GM21515 (cell line): ENCODE measurements at regions not wholly inside any gene's neighbourhood (a gene's known extent, or its start where the extent isn't known, plus 50 kb on each side); places are given as distances from the start of the nearest gene placed in this dataset.
"Not testable (repeated sequence)": the region's sequence is repeated elsewhere in the genome, so short reads cannot be mapped to it uniquely, and the experiment has no call there.

ENCODE experiments used
- ATAC-seq: cut with Tn5 transposase; IDR thresholded peaks from one replicate; pipeline ENCODE4 v1.9.1; 2021; ENCODE audit not compliant: unreplicated experiment

DNA sequence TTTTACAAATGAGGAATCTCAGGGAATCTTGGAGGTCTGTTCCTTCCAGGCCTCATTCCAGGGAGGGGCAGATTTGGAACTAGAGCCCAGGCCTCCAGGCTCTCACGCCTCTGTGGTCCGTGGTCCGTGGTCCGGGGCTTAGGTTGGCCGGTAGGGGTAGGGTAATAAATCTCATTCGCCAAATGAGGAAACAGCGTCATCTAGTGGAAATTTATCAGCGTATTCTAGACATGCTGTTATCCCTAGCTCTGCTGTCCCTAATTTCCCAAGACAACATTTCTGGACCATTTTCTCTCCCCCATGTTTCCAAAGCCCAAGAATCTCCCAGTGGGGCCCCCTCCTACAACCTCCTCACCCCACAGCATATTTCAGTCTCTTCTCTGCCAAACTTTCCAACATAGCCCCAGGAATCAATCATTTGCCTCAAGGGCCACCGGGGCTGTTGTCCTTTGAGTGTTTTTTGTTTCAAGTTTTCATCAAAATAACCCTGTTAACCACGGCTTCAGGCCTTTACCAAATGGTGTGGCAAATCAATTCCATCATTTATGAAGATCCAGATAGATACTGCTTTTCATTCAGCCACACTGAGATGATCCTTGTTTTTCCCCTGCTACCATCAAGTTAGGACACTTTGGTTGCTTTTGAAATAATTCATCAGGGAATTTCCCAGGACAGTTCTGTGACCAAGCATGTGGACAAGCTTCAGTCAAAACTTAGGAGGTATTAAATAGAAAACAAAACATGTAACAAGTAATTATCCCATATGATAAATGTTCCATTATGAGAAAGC lies 126.8 kb downstream of the ALDH8A1 start:
- ATAC-seq: peak; percentile 78

GRCh38 chr6:134821928-134822864 lies 127.7 kb downstream of the ALDH8A1 start:
- ATAC-seq: no peak

- ATAC-seq: no peak
Observed at GRCh38 chr6:134821397-134821796, 128.5 kb downstream of the ALDH8A1 start.

DNA sequence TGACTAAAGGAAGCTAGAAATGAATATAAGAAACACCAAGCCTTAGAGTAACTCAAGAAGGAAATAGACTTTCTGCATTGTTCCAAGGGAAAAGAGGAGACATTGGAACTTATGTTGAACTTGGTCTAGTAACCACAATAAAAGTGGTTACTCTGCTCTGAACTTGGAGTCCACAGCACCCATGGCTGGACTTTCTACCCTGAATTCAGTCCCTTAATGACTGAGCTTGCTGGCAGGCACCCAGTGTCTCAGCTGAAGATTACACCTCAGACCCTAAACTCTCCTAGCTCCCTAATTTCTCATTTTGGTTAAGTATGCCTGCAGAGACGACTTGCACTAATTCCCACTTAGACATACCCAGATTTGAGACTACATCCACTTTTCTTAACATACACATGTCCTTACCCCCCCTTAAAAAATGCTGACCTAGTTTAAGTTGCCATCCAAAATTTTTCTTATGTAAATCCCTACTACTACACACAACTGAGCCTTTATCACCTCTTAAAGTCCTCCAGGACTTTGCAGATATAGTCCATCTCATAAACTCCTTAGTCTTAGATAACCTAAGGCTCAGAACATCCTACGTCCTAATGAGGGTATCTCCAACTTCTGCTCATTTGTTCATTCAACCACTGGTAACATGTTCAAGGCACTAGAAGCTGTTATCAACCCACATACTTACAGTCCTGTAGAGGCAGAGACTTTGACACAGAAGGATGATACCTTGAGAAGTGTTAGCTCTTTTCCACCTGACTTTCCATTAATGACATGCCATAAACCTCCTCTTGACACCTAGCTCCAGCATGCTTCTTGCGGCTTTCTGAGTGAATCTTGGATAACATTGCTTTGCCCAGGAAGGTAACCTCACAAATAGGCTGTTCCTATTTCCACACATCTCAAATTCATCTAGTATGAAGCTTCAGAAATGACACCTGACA lies 129.8 kb downstream of the ALDH8A1 start:
- ATAC-seq: no peak

- ATAC-seq: no peak
Observed at GRCh38 chr6:134819236-134819635, 130.7 kb downstream of the ALDH8A1 start.

DNA sequence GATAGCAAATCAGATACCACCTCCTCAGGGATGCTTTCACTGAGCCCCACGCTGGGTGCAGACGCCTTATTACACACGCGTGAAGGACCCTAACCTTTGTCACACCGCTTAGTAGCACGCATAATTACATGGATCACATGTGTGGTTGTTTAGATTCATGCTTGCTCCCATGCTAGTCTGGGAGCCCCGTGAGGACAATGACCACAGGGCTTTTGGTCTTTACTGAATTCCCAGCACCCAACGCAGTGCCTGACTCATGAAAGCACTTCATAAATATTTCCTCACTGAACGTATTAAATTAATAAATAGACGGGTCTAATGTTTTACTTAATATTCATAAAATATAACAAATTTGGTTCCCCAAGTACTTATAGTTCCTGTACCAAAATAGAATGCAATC lies 132.5 kb downstream of the ALDH8A1 start:
- ATAC-seq: no peak

GRCh38 chr6:134816780-134817179 lies 133.1 kb downstream of the ALDH8A1 start:
- ATAC-seq: no peak

- ATAC-seq: no peak
Observed at GRCh38 chr6:134816300-134816699, 133.6 kb downstream of the ALDH8A1 start.

GRCh38 chr6:134814076-134814695 lies 135.7 kb downstream of the ALDH8A1 start:
- no peak for ATAC-seq

GRCh38 chr6:134813146-134813545 lies 136.8 kb downstream of the ALDH8A1 start:
- no peak for ATAC-seq

DNA sequence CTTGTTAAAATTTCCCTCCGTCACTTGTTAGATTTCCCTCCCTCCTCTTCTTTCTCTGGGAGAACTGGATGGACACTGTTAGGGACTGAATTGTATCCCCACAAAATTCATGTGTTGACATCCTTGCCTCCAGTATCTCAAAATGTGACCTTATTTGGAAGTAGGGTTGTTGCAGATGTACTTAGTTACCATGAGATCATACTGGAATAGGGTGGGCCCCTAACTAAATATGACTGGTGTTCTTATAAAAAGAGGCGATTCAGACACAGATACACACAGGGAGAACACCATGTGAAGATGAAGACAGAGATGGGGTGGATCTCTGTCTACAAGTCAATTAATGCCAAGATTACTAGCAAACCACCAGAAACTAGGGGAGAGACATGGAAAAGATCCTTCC lies 139.5 kb downstream of the ALDH8A1 start:
- ATAC-seq: no peak

- no peak for ATAC-seq
Observed at GRCh38 chr6:134809130-134809529, 140.8 kb downstream of the ALDH8A1 start.

- ATAC-seq: no peak
Observed at GRCh38 chr6:134806180-134806798, 143.6 kb downstream of the ALDH8A1 start.

DNA sequence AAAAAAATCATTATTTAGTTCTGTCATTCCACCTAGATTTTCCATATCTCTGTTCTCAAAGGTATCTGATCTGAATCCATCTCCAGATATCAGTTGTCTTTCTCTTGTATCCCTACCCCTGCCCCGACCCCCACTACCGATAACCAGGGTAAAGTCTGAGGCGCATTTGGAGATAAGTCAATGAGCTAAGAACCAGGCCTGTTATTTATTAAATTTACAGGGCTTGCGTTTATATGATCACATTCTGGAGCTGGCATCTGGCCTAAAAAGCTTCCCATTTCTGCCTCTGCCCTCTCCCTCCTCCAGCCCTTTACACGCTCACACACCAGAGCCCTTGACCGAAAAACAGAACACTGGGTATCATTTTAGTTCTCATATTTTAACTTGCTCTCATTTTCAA lies 144.7 kb downstream of the ALDH8A1 start:
- no peak for ATAC-seq

DNA sequence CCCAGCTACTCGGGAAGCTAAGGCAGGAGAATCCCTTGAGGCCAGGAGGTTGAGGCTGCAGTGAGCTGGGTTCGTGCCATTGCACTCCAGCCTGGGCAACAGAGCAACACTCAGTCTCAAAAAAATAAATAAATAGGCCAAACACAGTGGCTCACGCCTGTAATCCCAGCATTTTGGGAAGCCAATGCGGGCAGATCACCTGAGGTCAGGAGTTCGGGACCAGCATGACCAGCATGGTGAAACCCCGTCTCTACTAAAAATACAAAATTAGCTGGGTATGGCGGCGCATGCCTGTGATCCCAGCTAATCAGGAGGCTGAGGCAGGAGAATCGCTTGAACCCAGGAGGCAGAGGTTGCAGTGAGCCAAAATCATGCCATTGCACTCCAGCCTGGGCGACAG lies 145.6 kb downstream of the ALDH8A1 start:
- ATAC-seq: not testable (repeated sequence)

DNA sequence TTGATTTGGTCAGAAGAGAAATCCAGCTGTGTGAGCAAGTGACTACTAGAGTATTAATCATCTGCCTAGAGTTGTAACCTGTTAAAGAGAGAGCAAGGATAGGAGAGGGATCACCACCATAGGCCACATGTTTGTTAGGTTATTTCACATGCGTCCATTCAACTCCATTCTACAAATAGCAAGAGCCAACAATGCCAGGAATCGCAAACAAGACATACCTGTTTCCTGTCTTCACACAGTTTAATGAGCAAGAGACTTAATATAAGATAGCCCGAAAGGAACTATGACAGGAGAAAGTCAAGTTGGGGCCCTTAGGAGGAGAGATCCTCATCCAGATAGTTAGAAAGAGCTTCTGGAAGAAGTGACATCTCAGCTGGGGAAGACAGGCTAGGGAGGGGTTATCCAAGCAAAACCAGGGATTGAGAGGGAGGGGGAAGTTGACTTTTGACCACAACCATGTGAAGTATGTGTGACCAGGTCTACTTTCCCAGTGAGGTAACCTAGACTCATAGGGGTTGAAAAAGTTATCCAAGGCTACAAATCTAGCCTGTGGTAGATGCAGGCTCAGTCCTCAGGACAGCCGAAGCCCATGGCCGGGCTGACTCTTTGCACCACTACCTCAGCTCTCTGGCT lies 147.4 kb downstream of the ALDH8A1 start:
- ATAC-seq: no peak

- no peak for ATAC-seq
Observed at GRCh38 chr6:134797400-134798113, 152.3 kb downstream of the ALDH8A1 start.

DNA sequence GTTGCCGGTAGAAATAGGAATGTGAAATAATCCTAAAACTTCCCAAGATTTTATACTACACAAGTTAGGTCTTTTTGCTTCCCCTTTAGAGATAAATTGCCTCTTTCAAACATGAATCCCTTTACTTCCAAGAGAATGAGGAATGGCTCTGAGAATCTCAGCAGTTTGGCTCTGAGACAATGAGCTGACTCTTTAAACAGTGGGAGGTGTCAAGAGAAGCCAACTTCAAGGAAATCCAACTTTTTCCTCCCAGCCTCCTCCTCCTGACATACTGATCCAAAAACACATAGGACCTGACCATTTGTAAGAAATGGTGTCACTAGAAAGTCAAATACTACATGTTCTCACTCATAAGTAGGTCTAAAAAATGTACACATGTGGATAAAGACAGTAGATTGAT lies 154.2 kb downstream of the ALDH8A1 start:
- no peak for ATAC-seq

GRCh38 chr6:134795001-134795400 lies 154.9 kb downstream of the ALDH8A1 start:
- ATAC-seq: no peak
